ENCODE measurements at regions not wholly inside any gene's neighbourhood (a gene's known extent, or its start where the extent isn't known, plus 50 kb on each side); places are given as distances from the start of the nearest gene placed in this dataset.
"Not testable (repeated sequence)": the region's sequence is repeated elsewhere in the genome, so short reads cannot be mapped to it uniquely, and the experiment has no call there.

DNA sequence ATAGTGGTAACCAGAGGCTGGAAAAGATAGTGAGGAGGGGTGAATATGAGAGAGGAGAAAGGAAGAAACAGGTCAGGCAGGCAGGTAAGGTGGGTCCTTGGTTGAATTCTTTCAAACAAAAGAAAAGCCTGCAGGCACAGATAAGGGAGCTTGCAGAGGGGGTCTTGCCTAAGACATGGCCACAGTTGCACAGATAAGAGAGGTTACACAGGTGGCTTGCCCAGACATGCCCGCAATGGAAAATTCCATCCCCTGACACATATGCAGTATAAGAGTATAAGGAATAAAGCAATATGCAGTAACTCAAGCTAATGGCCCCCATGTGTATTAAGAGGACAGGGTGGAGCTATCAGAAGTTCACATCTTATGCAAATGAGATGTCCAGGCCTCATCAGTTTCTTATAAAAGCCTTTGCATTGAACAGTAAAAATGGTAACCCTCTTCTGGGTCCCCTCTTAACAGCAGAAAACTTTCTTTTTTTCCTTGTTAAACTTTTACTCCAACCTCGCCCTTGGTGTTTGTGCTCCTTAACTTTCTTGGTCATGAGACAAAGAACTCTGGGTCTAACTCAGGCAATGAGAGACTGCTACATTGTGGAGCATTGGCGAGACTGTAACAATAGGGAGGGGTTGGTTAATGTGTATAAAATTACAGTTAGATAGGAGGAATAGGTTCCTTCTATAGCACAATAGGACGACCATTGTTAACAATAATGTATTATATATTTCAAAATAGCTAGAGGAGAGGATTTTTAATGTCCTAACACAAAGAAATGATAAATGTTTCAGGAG lies 764.6 kb downstream of the TSN start:
- peak; percentile 50 for DNase-seq

DNA sequence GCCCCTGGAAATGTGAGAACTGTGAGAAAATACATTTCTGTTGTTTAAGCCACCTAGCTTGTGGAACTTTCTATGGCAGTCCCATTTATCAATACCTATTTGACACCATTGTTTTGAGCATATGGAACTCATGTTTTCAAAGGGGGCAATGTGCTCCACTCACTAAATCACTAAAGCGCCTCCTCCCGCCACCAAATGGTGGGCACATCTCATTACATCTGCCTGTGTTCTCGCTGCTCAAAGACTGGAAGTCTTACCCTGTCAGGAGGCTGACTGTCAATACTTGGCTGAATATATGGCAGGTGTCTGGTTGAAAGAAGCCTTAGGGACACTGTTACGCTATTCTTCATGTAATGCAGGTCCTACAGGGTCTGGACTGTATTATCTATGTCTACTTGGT lies 767.7 kb downstream of the TSN start:
- no peak for DNase-seq

DNA sequence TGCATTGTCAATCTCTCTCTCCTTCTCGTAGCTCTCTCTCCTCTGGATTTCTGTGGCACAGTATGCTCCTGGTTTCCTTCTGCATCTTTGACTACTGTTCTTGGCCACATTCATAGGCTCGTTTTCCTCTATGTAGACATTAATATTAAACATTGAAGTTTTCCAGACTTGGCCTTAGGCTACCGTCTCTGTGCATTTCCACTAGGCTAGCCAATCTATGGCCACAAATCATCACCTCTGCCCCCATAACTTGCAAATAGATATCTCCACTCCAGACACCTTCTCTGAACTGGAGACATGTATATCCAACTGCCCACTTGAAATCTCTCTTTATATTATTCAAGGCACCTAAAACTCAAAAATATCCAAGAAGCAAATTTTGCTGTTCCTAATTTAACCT lies 768.5 kb downstream of the TSN start:
- DNase-seq: no peak

DNA sequence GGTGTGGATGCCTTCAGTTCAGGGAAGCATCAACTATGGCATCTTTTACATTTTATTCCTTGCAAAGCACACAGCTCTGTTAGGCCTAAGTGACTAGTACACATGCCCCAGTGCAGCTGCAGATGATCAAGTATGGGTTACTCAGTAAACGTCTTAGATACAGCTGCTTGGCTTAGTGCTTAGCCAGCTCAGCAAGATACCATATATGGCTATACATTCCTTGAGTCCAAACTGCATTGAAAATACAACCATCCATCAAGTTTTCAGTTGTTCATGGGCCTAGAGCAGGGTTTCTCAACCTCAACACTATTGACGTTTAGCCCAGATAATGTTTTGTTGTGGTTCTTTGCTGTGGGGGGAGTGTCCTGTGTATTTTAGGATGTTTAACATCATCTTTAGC lies 769.9 kb downstream of the TSN start:
- no peak for DNase-seq

DNA sequence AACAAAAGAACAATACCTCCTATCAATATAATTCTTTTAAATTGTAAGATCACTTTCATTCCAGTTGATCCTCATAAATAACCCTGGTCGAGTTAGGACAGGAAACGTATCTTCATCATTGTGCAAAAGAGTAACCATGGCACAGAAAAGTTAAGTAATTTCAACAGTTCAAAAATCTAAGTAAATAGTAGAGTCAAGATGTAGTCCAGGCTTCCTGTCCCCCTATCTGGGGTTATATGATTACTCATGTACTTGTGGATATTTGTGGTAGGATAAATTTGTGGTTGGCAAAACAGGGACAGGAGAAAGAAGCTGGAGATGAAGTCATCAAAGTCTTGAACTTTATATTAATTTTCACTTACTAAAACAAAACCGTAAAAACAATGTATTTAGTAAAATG lies 772.6 kb downstream of the TSN start:
- no peak for DNase-seq

DNA sequence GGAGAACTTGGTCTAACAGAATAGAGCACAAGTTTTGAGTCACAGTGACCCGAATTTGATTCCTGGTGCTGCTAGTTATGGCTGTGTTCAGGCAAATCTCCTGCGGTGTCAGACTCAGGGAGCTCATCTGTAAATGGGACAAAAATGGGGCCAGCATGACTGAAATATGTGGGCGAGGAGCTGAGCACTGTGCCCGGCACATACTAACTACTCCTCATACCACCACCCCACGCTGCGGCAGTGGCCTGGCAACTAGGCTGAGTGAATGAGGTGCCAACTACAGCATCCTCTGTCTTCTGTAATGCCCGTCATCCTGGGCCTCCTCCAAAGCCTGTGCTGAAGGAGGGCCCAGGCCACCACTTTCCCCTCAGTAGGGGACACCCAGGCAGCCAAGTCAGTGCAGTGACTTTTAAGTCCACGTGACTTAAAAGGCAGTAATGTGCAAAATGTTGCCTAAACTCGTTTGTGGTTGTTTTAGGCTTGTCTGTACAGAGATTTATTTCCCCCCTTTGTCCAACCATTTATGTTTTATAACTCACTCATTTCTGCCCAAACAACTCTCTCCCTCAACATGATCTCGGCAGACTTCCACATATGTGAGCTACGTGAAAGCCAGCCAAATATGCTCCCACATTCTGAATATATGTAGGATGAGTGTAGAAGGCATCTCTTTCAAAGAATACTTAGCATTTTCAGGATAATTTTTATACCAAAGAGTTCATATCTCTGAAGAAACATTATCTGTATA lies 773.7 kb downstream of the TSN start:
- DNase-seq: no peak

DNA sequence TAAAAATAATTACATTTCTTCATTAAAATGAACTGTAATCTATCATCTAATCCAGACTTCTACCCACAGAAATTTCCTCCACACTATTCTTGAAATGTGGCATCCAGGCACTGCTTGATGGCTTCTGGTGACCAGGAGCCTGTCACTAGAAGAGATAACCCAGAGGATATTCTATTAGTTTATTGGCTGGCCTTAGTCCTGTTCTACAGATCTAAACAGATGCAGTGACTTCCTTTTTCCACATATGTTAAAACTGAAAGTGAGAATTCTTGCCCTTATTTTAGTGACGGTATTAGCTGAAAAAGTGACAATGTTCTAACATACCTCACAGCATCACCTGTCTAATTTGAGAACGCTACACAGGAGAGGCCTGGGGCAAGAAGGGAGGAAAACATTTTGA lies 775.4 kb downstream of the TSN start:
- DNase-seq: peak; percentile 9

DNA sequence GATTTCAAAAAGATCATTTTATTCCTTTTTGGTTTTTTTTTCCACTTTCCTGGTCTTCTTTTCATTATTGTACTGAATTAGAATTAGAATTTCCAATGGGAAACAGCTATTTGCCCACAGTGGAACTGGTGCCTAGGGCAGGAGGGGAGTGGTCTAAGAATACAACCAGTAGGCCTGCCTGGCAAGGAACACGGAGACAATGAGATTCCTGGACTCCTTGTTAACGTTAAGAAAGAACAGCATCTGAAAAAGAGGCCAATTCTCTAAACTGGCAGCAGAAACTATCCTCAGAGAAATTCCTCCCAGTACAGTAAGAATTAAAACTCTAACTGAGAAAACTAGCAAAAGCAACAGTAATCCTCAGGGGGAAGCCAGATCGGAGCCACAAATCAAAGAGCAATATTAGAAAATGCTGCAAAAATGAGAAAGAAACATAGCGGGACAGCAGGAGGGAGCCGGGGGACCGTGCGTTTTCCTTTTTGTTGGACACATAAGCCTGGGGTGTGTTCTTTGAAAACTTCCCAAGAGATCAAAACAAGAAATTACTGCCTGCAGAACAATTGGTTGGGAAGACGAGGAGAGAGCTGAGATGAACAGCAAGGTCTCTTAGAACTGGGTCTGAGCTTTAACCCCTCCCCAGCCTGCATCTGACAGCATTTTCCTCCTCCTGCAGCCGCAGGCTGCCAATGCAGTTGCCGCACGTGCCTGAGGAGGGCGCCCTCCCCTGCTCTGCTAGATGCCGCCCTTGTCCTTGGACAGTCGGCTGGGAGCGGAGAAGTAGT lies 776.0 kb downstream of the TSN start:
- no peak for DNase-seq

DNA sequence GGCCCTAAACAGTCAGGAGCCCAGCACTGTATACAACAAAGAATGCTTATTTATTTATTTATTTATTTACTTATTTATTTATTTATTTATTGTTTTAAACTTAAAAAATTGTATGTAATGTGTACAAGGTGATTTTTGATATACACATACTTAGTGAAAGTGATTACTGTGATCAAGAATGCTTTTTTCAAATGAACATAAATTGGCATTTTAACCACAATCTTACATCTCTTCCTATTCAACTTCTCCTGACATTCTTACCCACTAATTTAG lies 776.6 kb downstream of the TSN start:
- no peak for DNase-seq

DNA sequence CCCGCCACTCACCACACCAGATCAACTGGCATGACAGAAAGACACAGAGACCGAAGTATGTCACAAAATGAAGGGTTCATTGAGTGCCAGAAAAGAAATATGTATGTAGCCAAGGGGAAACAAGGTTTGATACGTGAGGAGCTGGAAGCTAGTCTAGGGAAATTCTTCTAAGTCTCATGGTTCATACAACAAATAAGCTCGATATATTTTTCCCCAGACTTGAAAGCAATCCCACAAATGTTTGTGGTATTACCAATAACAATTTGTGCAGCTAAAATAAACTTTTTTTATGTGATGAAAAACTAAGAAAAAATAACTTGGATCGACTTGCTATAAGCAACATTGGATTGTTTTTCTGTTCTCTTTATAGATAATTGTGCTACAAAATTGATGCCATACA lies 777.0 kb downstream of the TSN start:
- DNase-seq: no peak

DNA sequence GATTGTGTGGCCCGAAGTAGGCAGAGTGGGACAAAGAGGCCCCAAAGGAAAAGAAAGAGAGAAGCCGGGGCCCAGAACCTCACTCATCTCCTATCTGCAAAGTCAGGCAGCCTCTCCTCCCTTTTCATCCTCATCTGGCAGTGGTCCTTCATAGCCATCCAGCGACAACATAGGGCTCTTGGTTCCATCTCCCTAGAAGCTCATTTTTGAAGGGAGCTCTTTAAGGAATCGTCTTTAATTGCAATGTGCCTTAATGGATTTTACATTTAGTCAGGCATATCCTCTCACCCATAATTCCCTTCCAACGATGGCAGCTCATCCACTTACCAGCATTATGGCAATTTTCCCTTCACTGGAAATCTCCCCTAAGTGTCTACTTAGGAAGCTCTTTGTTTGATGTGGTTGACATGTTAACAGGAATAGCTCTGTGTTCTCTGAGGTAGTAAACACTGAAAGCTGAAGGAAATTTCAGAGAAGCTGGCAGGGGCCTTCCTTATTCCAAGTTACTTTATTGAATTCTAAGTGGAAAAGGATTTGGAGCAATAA lies 780.6 kb downstream of the TSN start:
- no peak for DNase-seq

DNA sequence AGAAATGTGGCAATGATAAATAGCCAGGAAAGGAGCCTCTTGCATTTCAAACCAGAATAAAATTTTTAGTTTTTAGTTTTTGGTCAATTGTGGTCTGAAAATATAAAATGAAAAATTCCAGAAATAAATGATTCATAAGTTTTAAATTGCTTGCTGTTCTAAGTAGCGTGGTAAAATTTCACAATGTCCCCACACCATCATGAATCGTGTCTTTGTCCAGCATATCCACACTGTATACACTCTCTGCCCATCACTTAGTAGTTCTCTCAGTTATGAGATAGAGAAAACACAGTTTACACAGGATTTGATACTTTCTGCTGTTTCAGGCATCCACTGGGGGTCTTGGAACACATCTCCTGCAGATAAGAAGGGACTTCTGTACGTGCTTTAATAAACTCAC lies 783.9 kb downstream of the TSN start:
- no peak for DNase-seq

DNA sequence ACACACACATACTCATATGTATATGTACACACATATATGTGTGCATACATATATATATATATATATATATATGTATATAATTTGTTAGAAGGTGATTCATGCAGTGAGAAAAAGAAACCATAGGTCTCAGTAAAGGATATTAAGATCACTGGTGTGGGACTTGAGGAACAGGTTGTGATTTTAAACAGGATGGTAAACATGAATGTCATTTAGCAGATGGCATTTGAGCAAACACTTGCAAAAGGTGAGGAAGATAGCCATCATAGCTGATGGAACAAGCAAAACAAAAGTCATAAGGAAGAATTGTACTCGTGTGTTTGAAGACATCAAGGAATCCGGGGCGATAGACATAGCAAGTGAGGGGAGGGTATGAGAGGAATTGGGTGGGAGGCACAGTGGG lies 784.5 kb downstream of the TSN start:
- DNase-seq: no peak

DNA sequence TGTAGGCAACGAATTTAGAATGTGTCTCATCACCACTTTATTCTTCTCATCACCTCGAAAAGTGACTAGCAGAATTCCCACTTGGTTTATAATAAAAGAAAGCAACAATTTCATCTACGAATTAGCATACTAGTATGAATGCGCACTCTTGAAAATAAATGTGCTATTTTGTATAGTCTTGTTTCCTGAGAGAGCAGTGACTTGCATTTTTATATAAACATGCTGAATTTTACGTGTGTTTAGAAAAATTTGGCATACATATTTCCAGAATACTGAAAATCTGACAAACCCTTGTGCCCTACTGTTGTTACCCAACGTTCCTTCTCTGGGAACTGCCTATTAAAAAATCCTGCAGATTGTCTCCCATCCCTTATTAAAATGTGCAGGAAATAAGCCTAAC lies 786.8 kb downstream of the TSN start:
- DNase-seq: no peak

DNA sequence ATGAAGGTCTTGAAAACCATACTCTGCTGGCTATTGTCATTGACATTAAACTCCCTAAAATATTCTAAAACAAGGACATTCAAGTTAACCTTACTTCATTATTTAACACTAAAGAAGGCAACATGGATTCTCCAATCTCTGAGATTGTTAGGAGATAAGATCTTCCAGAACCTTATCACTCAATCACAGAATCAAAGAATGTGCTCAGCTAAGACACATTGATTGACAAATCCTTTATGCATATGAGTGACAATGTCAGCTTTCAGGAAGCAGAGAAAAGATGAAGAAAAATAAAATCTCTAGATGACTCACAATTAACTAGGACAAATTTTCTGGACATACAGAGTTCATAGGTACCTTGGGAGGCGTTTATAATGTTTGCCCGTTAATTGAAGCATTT lies 787.2 kb downstream of the TSN start:
- no peak for DNase-seq

DNA sequence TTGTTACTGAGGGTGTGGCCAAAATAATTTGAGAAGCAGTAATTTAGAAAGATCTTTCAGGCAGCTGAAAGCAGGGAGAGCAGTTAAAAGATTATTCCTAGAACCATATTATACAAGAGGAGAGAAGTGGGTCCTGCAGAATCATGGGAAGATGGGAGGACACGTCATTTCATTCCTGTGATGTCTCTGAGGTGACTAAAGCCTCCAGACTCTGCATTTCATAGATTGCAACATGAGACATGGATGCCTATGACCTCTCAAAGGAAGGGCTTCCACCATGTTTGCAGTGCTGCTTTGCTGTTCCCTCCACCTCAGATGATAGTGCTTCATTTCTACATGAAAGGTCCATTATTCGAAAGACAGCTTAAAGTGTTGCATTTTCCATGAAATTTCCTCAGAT lies 788.4 kb downstream of the TSN start:
- no peak for DNase-seq

DNA sequence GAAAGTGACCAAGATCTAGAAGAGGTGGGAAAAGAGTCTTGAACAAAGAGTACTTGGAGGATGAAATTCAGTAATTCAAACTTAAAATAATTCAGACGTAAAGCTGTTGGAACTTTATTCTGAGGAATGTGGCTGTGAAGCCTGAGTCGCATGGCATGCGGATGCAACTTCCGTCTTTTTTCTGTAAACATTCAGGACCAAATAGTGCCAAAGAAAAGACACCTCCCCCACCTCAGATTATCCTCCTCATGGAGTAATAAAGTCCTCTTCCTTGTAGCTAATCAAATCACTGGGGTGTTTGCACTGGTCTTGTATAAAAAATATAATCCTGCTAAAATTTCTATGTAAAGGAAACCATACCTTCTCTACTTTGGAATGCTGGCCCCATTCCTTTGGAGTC lies 790.4 kb downstream of the TSN start:
- DNase-seq: no peak

DNA sequence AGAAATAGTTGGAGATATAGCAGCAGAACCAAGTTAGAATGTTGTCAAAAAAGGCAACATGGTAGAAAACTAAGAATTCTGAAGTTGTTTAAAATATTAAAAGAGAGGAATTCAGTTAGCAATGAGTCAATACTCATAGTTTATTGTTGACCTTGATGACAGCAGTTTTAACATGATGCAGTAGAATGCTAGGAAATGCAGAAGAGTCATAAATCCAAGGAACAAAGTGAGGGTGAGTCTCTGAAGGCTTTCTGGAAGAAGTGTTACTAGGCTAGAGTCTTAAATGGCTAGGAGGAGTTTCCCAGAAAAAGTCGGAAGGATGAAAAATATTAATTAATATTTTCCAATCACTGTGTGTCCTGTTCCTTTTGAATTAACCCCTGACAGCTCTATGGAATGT lies 807.3 kb downstream of the TSN start:
- no peak for DNase-seq

DNA sequence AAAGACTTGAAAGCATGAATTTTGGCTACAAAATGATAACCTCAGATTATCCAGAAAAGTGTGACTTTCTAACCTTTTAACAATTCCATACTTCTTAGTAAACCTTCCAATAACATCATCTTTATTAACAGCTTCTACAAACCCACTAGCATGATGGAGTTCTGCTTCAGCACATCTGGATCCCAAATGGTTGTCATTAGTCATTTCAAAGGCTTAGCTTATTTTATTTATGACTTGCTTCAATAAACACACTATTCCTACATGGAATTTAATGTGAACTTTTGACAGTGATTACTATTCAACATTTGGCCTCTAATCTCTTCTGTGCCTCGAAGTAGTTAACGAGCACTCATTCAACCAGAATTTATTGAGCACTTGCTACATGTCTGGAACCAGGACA lies 808.3 kb downstream of the TSN start:
- DNase-seq: no peak

DNA sequence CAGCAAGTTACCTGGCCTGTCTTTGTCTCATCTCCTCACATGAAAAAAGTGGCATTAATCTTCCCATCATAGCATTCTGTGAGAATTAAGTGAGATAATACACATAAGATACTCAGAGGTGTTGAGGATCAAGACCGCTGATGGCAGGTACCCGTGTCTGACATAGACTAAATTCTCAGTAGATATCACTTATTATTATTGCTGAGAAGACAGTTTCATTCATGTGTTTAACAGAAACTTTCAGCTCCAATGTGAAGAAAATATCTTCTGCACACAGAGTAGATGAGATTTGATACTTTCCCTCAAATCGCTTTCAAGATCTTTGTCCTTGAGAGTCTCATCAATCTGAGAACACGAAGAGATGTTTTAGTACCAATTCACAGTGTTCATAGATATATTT lies 809.4 kb downstream of the TSN start:
- no peak for DNase-seq

DNA sequence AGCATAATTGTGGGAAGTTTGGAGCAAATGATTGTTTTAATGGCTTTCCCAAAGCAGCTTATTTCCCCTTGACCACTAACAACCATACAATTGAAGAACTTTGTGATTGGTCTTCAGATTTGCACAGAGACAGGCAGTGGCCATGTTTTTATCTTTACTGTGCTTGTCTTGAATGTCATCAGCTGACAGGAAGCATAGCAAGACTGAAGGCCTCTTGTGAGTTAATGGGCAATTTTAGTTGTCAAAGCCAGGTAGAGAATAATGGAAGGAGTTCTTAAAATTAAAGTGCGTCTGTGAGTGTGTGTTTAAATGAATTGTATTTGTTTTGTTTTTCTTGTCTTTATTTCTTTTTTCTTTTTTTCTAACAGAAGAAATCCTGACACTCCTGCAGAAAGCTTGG lies 809.9 kb downstream of the TSN start:
- no peak for DNase-seq

DNA sequence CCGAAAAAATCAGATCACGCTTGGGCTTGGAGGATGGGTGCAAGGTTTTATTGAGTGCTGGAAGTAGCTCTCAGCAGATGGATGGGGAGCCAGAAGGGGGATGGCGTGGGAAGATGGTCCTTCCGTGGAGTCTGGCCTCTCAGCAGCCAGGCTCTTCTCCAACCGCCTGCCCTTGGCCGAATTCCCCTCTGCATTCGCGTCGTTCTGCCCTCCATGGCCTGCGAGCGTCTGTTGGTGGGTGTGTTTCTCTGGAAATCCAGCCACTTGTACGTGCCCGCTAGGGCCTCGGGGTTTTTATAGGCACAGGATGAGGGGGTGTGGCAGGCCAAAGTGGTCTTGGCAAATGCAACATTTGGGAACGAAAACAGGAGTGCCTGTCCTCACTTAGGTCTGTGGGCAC lies 815.2 kb downstream of the TSN start:
- DNase-seq: no peak

DNA sequence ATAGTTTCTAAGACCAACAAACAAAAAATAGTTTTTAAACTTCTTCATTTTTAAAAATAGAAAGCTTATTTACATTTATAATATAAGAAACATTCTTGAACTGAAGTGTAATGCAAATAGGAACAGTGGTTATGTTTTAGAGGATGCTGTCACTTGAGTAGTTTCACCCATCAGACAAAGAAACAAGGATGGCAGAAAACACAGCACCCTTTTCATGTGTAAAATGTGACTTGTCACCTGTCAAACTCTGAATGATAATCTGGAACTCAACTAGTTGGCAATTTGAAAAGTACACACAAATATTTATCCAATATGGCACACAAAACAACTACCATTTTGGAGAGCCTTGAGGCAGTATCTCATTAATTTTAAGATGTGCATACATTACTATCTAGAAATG lies 816.0 kb downstream of the TSN start:
- DNase-seq: not testable (repeated sequence)

DNA sequence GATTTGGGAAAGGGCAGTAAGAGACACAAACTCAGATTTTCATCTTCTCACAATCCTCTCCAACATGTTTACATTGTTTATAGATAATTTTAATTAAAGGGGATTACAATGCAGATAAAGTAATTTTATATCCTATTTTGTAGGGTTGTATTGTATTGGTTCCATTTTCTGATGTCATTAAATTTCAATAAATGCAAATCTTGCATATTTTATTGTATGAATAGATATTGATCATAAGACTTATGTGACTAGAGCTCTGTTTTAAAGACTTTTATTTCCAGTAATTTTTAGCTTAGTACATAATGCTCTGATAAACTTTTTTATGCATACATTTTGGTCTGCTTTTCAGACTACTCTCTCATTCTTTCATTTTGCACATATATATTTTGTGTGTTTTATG lies 819.6 kb downstream of the TSN start:
- no peak for DNase-seq

Data from hematopoietic multipotent progenitor cell treated with erythropoietin and hydrocortisone succinate and interleukin-3 and kit ligand, for 6 days (in vitro differentiated cells).